Fibroblast of skin of right quadriceps (primary cell): ENCODE measurements at regions not wholly inside any gene's neighbourhood (a gene's known extent, or its start where the extent isn't known, plus 50 kb on each side); places are given as distances from the start of the nearest gene placed in this dataset.

Experiments
- DNase-seq: peaks from one replicate; pipeline ENCODE4 v3.0.0-alpha.2; 2013

GRCh38 chr14:29042551-29042950, 276.0 kb downstream of the FOXG1 start:
- no peak for DNase-seq

- DNase-seq = no peak
Measured at GRCh38 chr14:29043737-29044136, 277.1 kb downstream of the FOXG1 start.

- no peak for DNase-seq
Measured at GRCh38 chr14:29045237-29045636, 278.6 kb downstream of the FOXG1 start.

- no peak for DNase-seq
Measured at GRCh38 chr14:29054119-29054518, 287.5 kb downstream of the FOXG1 start.

- DNase-seq = no peak
Measured at GRCh38 chr14:29056041-29056566, 289.5 kb downstream of the FOXG1 start.

GRCh38 chr14:29061702-29062101, 295.1 kb downstream of the FOXG1 start:
- DNase-seq = no peak

GRCh38 chr14:29062466-29062865, 295.9 kb downstream of the FOXG1 start:
- no peak for DNase-seq

GRCh38 chr14:29062976-29063375, 296.4 kb downstream of the FOXG1 start:
- DNase-seq = no peak

- DNase-seq = no peak
Measured at GRCh38 chr14:29064305-29064900, 297.8 kb downstream of the FOXG1 start.

GRCh38 chr14:29069228-29069627, 302.6 kb downstream of the FOXG1 start:
- DNase-seq = no peak

GRCh38 chr14:29075761-29076160, 309.2 kb downstream of the FOXG1 start:
- DNase-seq = no peak

- DNase-seq = no peak
Measured at GRCh38 chr14:29077916-29078315, 311.3 kb downstream of the FOXG1 start.

GRCh38 chr14:29078810-29079522, 312.4 kb downstream of the FOXG1 start:
- DNase-seq = no peak

GRCh38 chr14:29085546-29085945, 319.0 kb downstream of the FOXG1 start:
- no peak for DNase-seq

- no peak for DNase-seq
Measured at GRCh38 chr14:29089849-29090248, 323.3 kb downstream of the FOXG1 start.

- no peak for DNase-seq
Measured at GRCh38 chr14:29092121-29092520, 325.5 kb downstream of the FOXG1 start.

GRCh38 chr14:29097476-29097875, 330.9 kb downstream of the FOXG1 start:
- no peak for DNase-seq

- no peak for DNase-seq
Measured at GRCh38 chr14:29098656-29099055, 332.1 kb downstream of the FOXG1 start.

GRCh38 chr14:29102266-29102665, 335.7 kb downstream of the FOXG1 start:
- DNase-seq = no peak

- DNase-seq = no peak
Measured at GRCh38 chr14:29102996-29103395, 336.4 kb downstream of the FOXG1 start.

- no peak for DNase-seq
Measured at GRCh38 chr14:29108908-29109307, 342.3 kb downstream of the FOXG1 start.

- DNase-seq = no peak
Measured at GRCh38 chr14:29109589-29109988, 343.0 kb downstream of the FOXG1 start.

GRCh38 chr14:29111554-29111953, 345.0 kb downstream of the FOXG1 start:
- no peak for DNase-seq

- no peak for DNase-seq
Measured at GRCh38 chr14:29123017-29123416, 356.4 kb downstream of the FOXG1 start.

- no peak for DNase-seq
Measured at GRCh38 chr14:29126361-29126760, 359.8 kb downstream of the FOXG1 start.
